ENCODE measurements at regions not wholly inside any gene's neighbourhood (a gene's known extent, or its start where the extent isn't known, plus 50 kb on each side); places are given as distances from the start of the nearest gene placed in this dataset.

GRCh38 chrX:39519030-39519488 lies 578.7 kb downstream of the BCOR start:
- Mint-ChIP-seq H3K27ac (no peak overlapping the region), H3K4me1 (ENCODE audit: low read depth) (no peaks in the 10 kb centered on the region), H3K36me3 (ENCODE audit: low read depth) (no peaks in the 10 kb centered on the region), H3K9me3 (no peaks in the 10 kb centered on the region), H3K4me3 (no peak overlapping the region), H3K27me3 (peaks cover 17% of the 10 kb centered on the region)
- intact Hi-C loops (cut with micrococcal nuclease), result no loop called here

DNA sequence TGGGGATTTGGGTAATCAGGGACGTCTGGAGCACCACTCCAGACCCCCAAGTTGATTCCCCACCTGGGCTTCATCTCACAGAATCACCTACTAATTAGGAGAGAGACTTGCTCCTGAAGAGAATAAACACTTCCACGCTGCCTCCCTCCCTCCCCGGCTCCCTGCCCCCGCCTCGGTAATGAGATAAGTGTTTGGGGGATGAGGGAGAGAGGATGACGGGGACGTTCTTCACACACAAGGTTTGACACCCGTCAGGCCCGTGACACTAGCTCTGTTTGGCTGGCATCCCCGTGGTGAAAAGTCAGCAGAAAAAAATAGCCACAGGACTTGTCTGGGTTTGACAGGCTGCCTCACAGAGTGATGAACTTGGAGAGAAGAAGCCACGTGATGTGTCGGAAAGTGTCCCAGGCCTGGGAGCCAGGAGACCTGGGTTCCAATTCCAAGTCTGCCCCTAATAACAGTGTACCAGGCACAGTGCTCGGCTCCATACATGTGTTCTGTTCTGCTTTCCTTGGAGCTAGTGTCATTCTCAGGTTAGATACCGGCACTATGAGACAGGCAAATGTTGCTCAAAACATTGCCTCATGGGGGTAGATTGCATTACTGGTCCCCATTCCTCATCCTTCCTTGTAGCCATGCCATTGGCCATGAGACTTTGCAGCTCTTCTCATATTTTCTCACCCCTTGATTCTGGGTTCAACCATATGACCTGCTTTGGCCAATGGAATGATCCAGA lies 578.0 kb downstream of the BCOR start:
- H3K27me3 Mint-ChIP-seq, result peaks cover 18% of the 10 kb centered on the region
- H3K9me3 Mint-ChIP-seq, result no peaks in the 10 kb centered on the region
- H3K4me3 Mint-ChIP-seq, result no peak overlapping the region
- H3K27ac Mint-ChIP-seq, result no peak overlapping the region
- no peaks in the 10 kb centered on the region for H3K36me3 Mint-ChIP-seq (ENCODE audit: low read depth)
- intact Hi-C loops (cut with micrococcal nuclease), result no loop called here
- no peaks in the 10 kb centered on the region for H3K4me1 Mint-ChIP-seq (ENCODE audit: low read depth)

DNA sequence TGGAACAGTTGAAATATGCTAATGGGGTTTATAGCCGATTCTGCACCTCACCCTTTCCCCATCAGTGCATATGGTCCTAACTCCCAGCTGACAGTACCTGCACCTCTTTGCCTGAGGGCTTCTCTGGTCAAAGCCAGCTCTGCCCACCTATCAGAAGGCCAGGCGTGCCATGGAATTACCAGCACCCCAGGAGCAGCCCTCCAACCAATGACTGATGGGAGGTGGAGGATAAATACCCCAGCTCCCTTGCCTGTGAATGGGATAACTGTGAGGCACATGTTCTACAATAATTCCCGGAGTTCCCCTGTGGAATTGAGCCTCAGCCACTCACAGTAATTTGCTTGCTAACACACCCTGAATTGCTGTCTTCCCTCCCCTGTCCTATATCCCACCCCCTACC lies 572.0 kb downstream of the BCOR start:
- Mint-ChIP-seq H3K9me3 (no peaks in the 10 kb centered on the region), H3K27me3 (peaks cover 5% of the 10 kb centered on the region), H3K27ac (no peak overlapping the region), H3K4me3 (no peak overlapping the region), H3K36me3 (ENCODE audit: low read depth) (no peaks in the 10 kb centered on the region), H3K4me1 (ENCODE audit: low read depth) (no peaks in the 10 kb centered on the region)
- intact Hi-C loops (cut with micrococcal nuclease), result no loop called here

- intact Hi-C loops (cut with micrococcal nuclease), result no loop called here
Observed at GRCh38 chrX:39527025-39527424, 570.7 kb downstream of the BCOR start.

GRCh38 chrX:39528161-39528916 lies 569.4 kb downstream of the BCOR start:
- Mint-ChIP-seq H3K27ac (no peak overlapping the region), H3K9me3 (no peaks in the 10 kb centered on the region), H3K27me3 (peaks cover 8% of the 10 kb centered on the region), H3K36me3 (ENCODE audit: low read depth) (no peaks in the 10 kb centered on the region), H3K4me3 (no peak overlapping the region), H3K4me1 (ENCODE audit: low read depth) (no peaks in the 10 kb centered on the region)
- intact Hi-C loops (cut with micrococcal nuclease), result no loop called here

More at GRCh38 chrX:39527025-39527424, 570.7 kb downstream of the BCOR start:
- no peaks in the 10 kb centered on the region for H3K4me1 Mint-ChIP-seq (ENCODE audit: low read depth)
- no peaks in the 10 kb centered on the region for H3K36me3 Mint-ChIP-seq (ENCODE audit: low read depth)
- H3K27ac Mint-ChIP-seq, result no peak overlapping the region
- no peaks in the 10 kb centered on the region for H3K9me3 Mint-ChIP-seq
- peaks cover 5% of the 10 kb centered on the region for H3K27me3 Mint-ChIP-seq
- H3K4me3 Mint-ChIP-seq, result no peak overlapping the region

GRCh38 chrX:39532761-39533160 lies 565.0 kb downstream of the BCOR start:
- no peaks in the 10 kb centered on the region for H3K4me1 Mint-ChIP-seq (ENCODE audit: low read depth)
- H3K4me3 Mint-ChIP-seq, result no peak overlapping the region
- H3K27ac Mint-ChIP-seq, result no peak overlapping the region
- H3K27me3 Mint-ChIP-seq, result peaks cover 17% of the 10 kb centered on the region
- no peaks in the 10 kb centered on the region for H3K36me3 Mint-ChIP-seq (ENCODE audit: low read depth)
- H3K9me3 Mint-ChIP-seq, result no peaks in the 10 kb centered on the region
- intact Hi-C loops (cut with micrococcal nuclease), result no loop called here

DNA sequence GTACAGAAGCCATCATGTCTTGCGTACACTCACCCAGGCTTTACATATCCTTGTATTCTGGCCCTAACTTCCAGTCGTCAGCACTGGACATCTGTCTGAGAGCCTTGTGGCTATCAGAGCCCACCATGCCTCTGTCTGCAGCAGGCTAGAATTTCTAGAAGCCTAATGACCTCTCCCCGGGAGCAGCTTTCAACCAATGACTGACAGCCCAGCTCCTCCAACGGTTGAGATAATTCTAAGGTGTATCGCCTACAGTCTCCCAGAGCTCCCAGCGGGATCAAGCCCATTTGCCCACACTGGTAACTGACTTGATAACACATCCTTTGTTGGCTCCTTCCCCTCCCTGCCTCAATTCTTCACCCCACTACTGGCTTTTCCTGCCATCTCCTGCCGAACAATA lies 562.8 kb downstream of the BCOR start:
- Mint-ChIP-seq H3K27me3 (peaks cover 19% of the 10 kb centered on the region), H3K36me3 (ENCODE audit: low read depth) (no peaks in the 10 kb centered on the region), H3K4me1 (ENCODE audit: low read depth) (no peaks in the 10 kb centered on the region), H3K4me3 (no peak overlapping the region), H3K9me3 (no peaks in the 10 kb centered on the region), H3K27ac (no peak overlapping the region)
- intact Hi-C loops (cut with micrococcal nuclease), result no loop called here

DNA sequence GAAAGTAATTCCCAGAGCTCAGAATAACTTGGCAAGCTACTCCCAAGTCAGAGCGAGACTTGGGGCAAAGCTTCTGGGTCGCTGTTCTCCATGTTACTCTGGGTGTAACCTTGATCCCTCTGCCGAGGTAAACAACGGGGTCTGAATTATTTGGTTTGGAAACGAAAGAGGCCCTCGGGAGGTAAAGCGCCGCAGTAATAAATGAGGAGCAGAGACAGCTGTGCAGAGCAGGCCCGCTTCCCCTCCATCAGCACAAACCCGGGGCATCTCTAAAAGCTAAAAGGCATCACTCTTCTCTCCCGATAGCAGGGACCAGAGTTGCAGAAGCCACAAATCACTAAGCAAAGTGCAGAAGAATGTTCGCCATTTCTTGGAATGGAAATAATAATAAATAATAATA lies 561.5 kb downstream of the BCOR start:
- intact Hi-C loops (cut with micrococcal nuclease), result no loop called here
- Mint-ChIP-seq H3K9me3 (no peaks in the 10 kb centered on the region), H3K36me3 (ENCODE audit: low read depth) (no peaks in the 10 kb centered on the region), H3K4me3 (no peak overlapping the region), H3K27me3 (peaks cover 19% of the 10 kb centered on the region), H3K27ac (no peak overlapping the region), H3K4me1 (ENCODE audit: low read depth) (no peaks in the 10 kb centered on the region)

- intact Hi-C loops (cut with micrococcal nuclease), result no loop called here
- no peaks in the 10 kb centered on the region for H3K4me1 Mint-ChIP-seq (ENCODE audit: low read depth)
- peaks cover 12% of the 10 kb centered on the region for H3K9me3 Mint-ChIP-seq
- H3K36me3 Mint-ChIP-seq (ENCODE audit: low read depth), result no peaks in the 10 kb centered on the region
- no peak overlapping the region for H3K27ac Mint-ChIP-seq
- no peak overlapping the region for H3K4me3 Mint-ChIP-seq
- peaks cover 9% of the 10 kb centered on the region for H3K27me3 Mint-ChIP-seq
Observed at GRCh38 chrX:39541881-39542280, 555.9 kb downstream of the BCOR start.

GRCh38 chrX:39542316-39542715 lies 555.4 kb downstream of the BCOR start:
- Mint-ChIP-seq H3K27me3 (peaks cover 7% of the 10 kb centered on the region), H3K4me3 (no peak overlapping the region), H3K4me1 (ENCODE audit: low read depth) (no peaks in the 10 kb centered on the region), H3K27ac (no peak overlapping the region), H3K36me3 (ENCODE audit: low read depth) (no peaks in the 10 kb centered on the region), H3K9me3 (peaks cover 12% of the 10 kb centered on the region)
- intact Hi-C loops (cut with micrococcal nuclease), result no loop called here

- Mint-ChIP-seq H3K36me3 (ENCODE audit: low read depth) (no peaks in the 10 kb centered on the region), H3K4me1 (ENCODE audit: low read depth) (no peaks in the 10 kb centered on the region), H3K9me3 (peaks cover 6% of the 10 kb centered on the region), H3K4me3 (no peak overlapping the region), H3K27ac (no peak overlapping the region), H3K27me3 (peaks cover 1% of the 10 kb centered on the region)
- intact Hi-C loops (cut with micrococcal nuclease), result no loop called here
Observed at GRCh38 chrX:39550795-39551361, 546.9 kb downstream of the BCOR start.

- Mint-ChIP-seq H3K27me3 (peaks cover 1% of the 10 kb centered on the region), H3K27ac (no peak overlapping the region), H3K36me3 (ENCODE audit: low read depth) (no peaks in the 10 kb centered on the region), H3K9me3 (peaks cover 6% of the 10 kb centered on the region), H3K4me1 (ENCODE audit: low read depth) (peaks cover under 1% of the 10 kb centered on the region), H3K4me3 (no peak overlapping the region)
- intact Hi-C loops (cut with micrococcal nuclease), result no loop called here
Observed at GRCh38 chrX:39551762-39552161, 546.0 kb downstream of the BCOR start.

GRCh38 chrX:39555431-39555830 lies 542.3 kb downstream of the BCOR start:
- intact Hi-C loops (cut with micrococcal nuclease), result no loop called here
- Mint-ChIP-seq H3K36me3 (ENCODE audit: low read depth) (no peaks in the 10 kb centered on the region), H3K4me1 (ENCODE audit: low read depth) (peaks cover 5% of the 10 kb centered on the region), H3K27ac (no peak overlapping the region), H3K27me3 (peaks cover 4% of the 10 kb centered on the region), H3K9me3 (peaks cover 6% of the 10 kb centered on the region), H3K4me3 (no peak overlapping the region)

DNA sequence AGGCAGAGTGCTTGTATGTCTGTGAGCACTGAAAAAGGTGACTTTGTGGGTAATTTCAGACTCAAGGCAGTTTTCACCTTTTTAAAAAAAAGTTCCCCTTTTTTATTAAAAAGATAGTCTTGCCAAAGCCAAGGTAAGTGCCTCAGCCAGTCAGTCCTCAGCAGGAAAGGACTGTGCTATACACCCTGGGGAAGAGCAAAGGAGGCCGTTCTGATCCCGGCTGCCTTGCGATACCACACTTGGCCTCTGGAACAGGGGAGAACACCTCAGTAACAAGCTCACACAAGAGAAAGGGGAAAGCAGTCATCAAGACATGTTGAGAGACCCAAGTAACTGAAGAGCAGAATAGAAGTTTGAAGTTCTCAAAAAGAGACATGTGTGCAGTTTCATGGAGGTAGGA lies 541.7 kb downstream of the BCOR start:
- H3K36me3 Mint-ChIP-seq (ENCODE audit: low read depth), result no peaks in the 10 kb centered on the region
- peaks cover 4% of the 10 kb centered on the region for H3K27me3 Mint-ChIP-seq
- H3K27ac Mint-ChIP-seq, result no peak overlapping the region
- peaks cover 6% of the 10 kb centered on the region for H3K9me3 Mint-ChIP-seq
- intact Hi-C loops (cut with micrococcal nuclease), result no loop called here
- no peak overlapping the region for H3K4me3 Mint-ChIP-seq
- H3K4me1 Mint-ChIP-seq (ENCODE audit: low read depth), result peaks cover 5% of the 10 kb centered on the region
